ENCODE measurements at regions not wholly inside any gene's neighbourhood (a gene's known extent, or its start where the extent isn't known, plus 50 kb on each side); places are given as distances from the start of the nearest gene placed in this dataset.

DNA sequence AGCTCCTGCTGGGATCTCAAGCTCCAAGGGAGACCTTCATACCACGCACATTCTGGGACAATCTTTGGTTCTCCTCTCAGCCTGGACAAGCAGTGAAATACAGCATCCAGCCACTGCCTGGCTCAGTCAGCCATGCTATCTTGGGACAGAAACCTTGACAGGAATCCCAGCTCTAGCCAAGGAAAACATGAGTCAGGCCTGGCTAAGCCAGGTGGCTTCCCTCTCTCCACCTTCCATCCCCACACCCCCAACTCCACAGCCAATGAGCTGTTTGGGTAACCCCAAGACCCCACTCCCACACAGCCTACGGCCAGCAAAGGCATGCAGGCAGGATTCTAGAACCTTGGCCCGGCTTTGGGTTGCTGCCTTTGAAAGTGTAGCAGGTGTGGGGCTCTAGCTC lies 64.9 kb downstream of the MCFD2 start:
- H3K4me3 ChIP-seq (ENCODE audit: low read length in 2 of 2): no peak overlapping the region
- ATAC-seq (ENCODE audit: low FRiP score) (no peak), DNase-seq (peak in 1 of 2 donors; percentile 73)
- 7% methylated on average over 3 of the region's 3 CpGs for whole genome bisulfite sequencing, 2 donors
- H3K27me3 ChIP-seq (ENCODE audit: control insufficient read depth in 1 of 2, insufficient read depth in 2 of 2, low read length in 1 of 2): no peaks in the 10 kb centered on the region
- H3K4me1 ChIP-seq (ENCODE audit: control insufficient read depth in 1 of 2, insufficient read depth in 2 of 2, low read length in 2 of 2): peaks cover 4 to 21% of the 10 kb centered on the region in 2 donors
- intact Hi-C loops (cut with DNase I): loop anchor here (1.0 to 10.0 kb wide), 2 partner anchors 27 to 46 kb away; no protein-coding TSS in a partner anchor
- no peaks in the 10 kb centered on the region for H3K36me3 ChIP-seq (ENCODE audit: control insufficient read depth in 1 of 2, insufficient read depth in 2 of 2, low read length in 1 of 2)
- H3K9me3 ChIP-seq (ENCODE audit: control insufficient read depth, low read length): no peaks in the 10 kb centered on the region
- H3K27ac ChIP-seq (ENCODE audit: low read depth in 1 of 2, low read length in 2 of 2): peak overlapping the region in 1 of 2 donors; percentile 73

DNA sequence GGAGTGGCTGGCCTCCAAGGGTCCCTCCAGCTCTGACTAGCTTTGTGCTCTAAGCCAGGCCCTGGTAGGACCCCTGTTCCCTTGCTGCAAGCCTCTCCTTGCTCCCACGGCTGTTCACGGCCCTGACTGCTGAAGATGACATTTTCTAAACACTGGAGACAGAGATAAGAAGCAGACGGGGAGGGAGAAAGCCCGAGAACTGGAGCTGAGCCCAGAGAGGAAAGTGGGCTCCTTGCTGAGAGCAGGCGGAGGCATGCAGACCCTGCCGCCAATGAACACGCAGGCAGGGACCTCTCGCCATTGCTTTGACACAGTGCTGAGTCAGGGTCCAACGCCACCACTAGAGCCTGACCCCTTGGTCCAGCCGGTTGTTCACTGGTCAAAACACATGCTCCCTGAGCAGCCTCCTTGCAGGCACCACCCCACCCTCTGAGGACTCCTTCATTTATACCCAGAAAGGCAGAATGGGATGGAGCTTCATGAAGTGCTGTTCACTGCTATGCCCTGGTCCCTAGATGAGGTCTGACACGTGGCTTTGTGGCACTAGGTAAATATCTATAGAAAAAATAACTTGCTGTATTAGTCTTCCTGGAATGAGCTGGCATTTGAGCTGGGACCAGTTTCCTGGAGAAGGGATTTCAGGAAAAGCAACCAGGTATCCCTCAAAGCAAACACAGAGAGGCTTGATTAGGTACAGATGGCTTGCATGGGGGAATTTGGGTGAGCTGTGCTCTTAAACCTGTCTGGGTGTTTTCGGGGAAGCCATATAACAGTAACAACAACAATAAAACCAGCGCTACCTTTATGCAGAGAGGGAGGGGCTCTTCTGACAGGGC lies 65.7 kb downstream of the MCFD2 start:
- Histone ChIP-seq H3K36me3 (ENCODE audit: control insufficient read depth in 1 of 2, insufficient read depth in 2 of 2, low read length in 1 of 2) (no peaks in the 10 kb centered on the region), H3K27ac (ENCODE audit: low read depth in 1 of 2, low read length in 2 of 2) (peak overlapping the region in 1 of 2 donors; percentile 73), H3K27me3 (ENCODE audit: control insufficient read depth in 1 of 2, insufficient read depth in 2 of 2, low read length in 1 of 2) (no peaks in the 10 kb centered on the region), H3K9me3 (ENCODE audit: control insufficient read depth, low read length) (no peaks in the 10 kb centered on the region), H3K4me1 (ENCODE audit: control insufficient read depth in 1 of 2, insufficient read depth in 2 of 2, low read length in 2 of 2) (peaks cover 4 to 21% of the 10 kb centered on the region in 2 donors), H3K4me3 (ENCODE audit: low read length in 2 of 2) (no peak overlapping the region)
- ATAC-seq (ENCODE audit: low FRiP score) (peak; percentile 1), DNase-seq (peak in 1 of 2 donors; percentile 75)
- intact Hi-C loops (cut with DNase I): loop anchor here (1.0 to 10.0 kb wide), 3 partner anchors 27 to 45 kb away; no protein-coding TSS in a partner anchor
- WGBS, 2 donors: 18 to 19% methylated on average over 13 of the region's 13 CpGs

DNA sequence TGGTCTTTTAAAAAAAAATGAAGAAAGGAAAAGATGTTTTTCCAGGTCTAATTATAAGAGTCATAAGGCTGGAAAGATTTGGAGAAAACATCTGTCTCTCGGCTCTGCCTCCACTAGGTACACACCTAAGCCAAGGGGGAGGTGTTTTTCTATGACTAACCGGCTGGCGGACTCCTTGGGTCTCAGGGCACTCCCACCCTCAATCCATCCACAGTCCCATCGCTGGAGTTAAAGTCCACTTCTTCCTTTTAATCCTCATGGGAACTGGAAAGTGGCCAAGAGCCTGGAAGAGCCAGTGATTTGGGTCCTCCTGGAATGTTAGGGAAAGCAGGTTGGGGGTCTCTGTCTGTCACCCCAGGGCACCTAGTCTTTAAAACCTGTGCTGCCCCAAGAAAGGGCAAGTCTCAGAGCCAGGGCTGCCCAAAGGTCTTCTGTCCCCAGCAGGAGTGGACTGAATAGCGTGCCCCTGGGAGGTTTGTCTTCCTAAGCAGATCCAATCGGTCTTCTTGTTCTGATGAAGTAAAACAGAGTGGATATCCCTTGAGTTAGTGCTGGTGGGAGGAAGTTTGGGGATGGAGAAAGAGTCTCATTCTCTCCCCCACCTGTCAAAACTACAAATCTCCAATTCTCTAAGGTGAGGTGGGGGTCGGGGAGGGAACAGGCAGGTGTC lies 66.4 kb downstream of the MCFD2 start:
- no peak for DNase-seq
- ATAC-seq (ENCODE audit: low FRiP score): no peak
- 29 to 31% methylated on average over 7 of the region's 7 CpGs for whole genome bisulfite sequencing, 2 donors
- Histone ChIP-seq H3K27ac (ENCODE audit: low read depth in 1 of 2, low read length in 2 of 2) (peak overlapping the region in 1 of 2 donors; percentile 73), H3K27me3 (ENCODE audit: control insufficient read depth in 1 of 2, insufficient read depth in 2 of 2, low read length in 1 of 2) (no peaks in the 10 kb centered on the region), H3K36me3 (ENCODE audit: control insufficient read depth in 1 of 2, insufficient read depth in 2 of 2, low read length in 1 of 2) (no peaks in the 10 kb centered on the region), H3K4me3 (ENCODE audit: low read length in 2 of 2) (no peak overlapping the region), H3K9me3 (ENCODE audit: control insufficient read depth, low read length) (no peaks in the 10 kb centered on the region), H3K4me1 (ENCODE audit: control insufficient read depth in 1 of 2, insufficient read depth in 2 of 2, low read length in 2 of 2) (peaks cover 4 to 21% of the 10 kb centered on the region in 2 donors)
- intact Hi-C loops (cut with DNase I): loop anchor here in 1 of 2 donors (5.0 kb wide), 1 partner anchor 37 kb away; no protein-coding TSS in a partner anchor

DNA sequence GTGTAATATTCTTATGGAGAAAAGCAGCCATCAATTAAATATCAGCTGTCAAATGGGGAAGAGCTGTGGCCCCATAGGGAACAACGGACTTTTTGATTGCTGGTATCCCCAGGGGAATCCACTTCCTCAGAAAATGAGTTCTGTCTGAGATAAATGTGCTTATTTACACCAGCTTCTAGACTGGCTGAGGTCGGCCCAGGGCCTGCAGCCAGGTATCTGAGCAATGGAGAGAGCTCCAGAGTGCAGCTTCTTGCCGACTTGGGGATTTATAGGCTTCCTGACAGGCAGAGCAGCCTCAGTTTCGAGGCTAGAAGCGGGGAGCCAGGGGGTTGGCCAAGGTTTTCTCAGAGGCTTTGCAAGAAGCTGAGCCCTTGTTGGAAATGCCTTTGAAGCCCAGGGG lies 67.2 kb downstream of the MCFD2 start:
- Histone ChIP-seq H3K27me3 (ENCODE audit: control insufficient read depth in 1 of 2, insufficient read depth in 2 of 2, low read length in 1 of 2) (no peaks in the 10 kb centered on the region), H3K4me1 (ENCODE audit: control insufficient read depth in 1 of 2, insufficient read depth in 2 of 2, low read length in 2 of 2) (peaks cover 4 to 21% of the 10 kb centered on the region in 2 donors), H3K4me3 (ENCODE audit: low read length in 2 of 2) (no peak overlapping the region), H3K36me3 (ENCODE audit: control insufficient read depth in 1 of 2, insufficient read depth in 2 of 2, low read length in 1 of 2) (no peaks in the 10 kb centered on the region), H3K27ac (ENCODE audit: low read depth in 1 of 2, low read length in 2 of 2) (peak overlapping the region in 1 of 2 donors; percentile 16), H3K9me3 (ENCODE audit: control insufficient read depth, low read length) (no peaks in the 10 kb centered on the region)
- intact Hi-C loops (cut with DNase I): loop anchor here in 1 of 2 donors (5.0 kb wide), 1 partner anchor 36 kb away; no protein-coding TSS in a partner anchor
- peak; percentile 23 for ATAC-seq (ENCODE audit: low FRiP score)
- DNase-seq: peak in 1 of 2 donors; percentile 65
- 4 to 15% methylated on average over 5 of the region's 5 CpGs for WGBS, 2 donors

DNA sequence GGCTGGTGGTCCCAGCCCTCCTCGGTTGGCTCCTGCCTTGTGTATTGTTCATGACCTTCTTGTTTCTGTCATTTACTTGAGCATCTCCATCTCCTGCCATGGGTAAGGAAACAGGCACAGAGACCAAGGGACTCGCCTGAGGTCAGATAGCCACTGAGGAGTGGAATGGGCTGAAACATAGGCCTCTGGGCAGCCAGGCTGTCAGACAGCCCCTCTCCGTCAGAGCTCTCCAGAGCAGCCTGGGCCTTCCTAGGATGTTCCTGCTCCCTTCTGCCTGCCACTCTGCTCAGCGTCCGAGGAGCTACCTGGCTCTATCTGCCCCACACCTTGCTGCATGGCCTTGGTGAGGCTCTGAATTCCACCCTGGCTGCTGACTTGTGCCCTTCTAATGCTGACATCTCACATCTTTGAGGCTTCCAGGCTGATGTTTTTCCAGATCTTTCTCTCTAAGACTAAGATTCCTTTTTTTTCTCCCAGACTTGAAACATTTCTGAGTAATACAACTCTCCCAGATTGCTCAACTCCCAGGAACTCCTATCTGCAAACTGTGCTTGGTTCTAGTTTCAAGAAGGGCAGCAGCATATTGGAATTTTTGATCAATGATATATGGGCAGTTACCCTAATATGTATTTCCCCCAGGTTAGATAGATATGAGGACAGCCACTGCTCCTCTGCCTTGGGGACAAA lies 67.7 kb downstream of the MCFD2 start:
- no peak for DNase-seq
- no peaks in the 10 kb centered on the region for H3K9me3 ChIP-seq (ENCODE audit: control insufficient read depth, low read length)
- 36 to 39% methylated on average over 5 of the region's 5 CpGs for WGBS, 2 donors
- H3K4me1 ChIP-seq (ENCODE audit: control insufficient read depth in 1 of 2, insufficient read depth in 2 of 2, low read length in 2 of 2): peaks cover 4 to 21% of the 10 kb centered on the region in 2 donors
- H3K36me3 ChIP-seq (ENCODE audit: control insufficient read depth in 1 of 2, insufficient read depth in 2 of 2, low read length in 1 of 2): no peaks in the 10 kb centered on the region
- intact Hi-C loops (cut with DNase I): loop anchor here in 1 of 2 donors (5.0 kb wide), 1 partner anchor 36 kb away; no protein-coding TSS in a partner anchor
- peak; percentile 51 for ATAC-seq (ENCODE audit: low FRiP score)
- H3K27ac ChIP-seq (ENCODE audit: low read depth in 1 of 2, low read length in 2 of 2): peak overlapping the region; percentile 85 to 91
- no peaks in the 10 kb centered on the region for H3K27me3 ChIP-seq (ENCODE audit: control insufficient read depth in 1 of 2, insufficient read depth in 2 of 2, low read length in 1 of 2)
- no peak overlapping the region for H3K4me3 ChIP-seq (ENCODE audit: low read length in 2 of 2)

DNA sequence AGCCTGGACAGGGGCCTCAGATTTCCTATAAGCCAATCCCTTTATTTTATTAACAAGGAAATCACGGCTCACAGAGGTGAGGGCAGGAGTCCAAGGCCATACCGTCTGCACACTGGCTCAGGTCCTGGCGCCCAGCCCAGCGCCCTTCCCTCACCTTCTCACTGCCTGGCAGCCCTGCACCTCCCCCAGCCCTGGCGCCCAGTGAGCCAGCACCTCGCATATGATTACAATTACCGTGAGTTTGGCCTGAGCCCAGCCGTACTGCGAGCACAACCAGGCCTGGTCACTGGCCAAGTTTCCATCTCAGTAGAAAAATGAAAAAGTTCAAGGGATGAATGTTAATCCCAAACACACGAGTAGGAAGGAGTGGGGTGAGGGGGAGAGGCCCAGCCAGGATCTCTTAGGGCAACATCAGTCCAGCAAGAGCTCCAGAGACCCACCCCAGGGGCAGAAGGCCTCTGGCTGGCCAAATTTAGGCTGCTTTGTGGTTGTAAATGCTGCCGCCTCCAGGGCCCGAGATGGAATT lies 68.4 kb downstream of the MCFD2 start:
- Histone ChIP-seq H3K27ac (ENCODE audit: low read depth in 1 of 2, low read length in 2 of 2) (peak overlapping the region; percentile 85 to 91), H3K27me3 (ENCODE audit: control insufficient read depth in 1 of 2, insufficient read depth in 2 of 2, low read length in 1 of 2) (no peaks in the 10 kb centered on the region), H3K4me3 (ENCODE audit: low read length in 2 of 2) (no peak overlapping the region), H3K9me3 (ENCODE audit: control insufficient read depth, low read length) (no peaks in the 10 kb centered on the region), H3K36me3 (ENCODE audit: control insufficient read depth in 1 of 2, insufficient read depth in 2 of 2, low read length in 1 of 2) (no peaks in the 10 kb centered on the region), H3K4me1 (ENCODE audit: control insufficient read depth in 1 of 2, insufficient read depth in 2 of 2, low read length in 2 of 2) (peaks cover 4 to 21% of the 10 kb centered on the region in 2 donors)
- 4 to 5% methylated on average over 12 of the region's 12 CpGs for WGBS, 2 donors
- intact Hi-C loops (cut with DNase I): loop anchor here in 1 of 2 donors (5.0 kb wide), 1 partner anchor 35 kb away; no protein-coding TSS in a partner anchor
- DNase-seq: peak; percentile 93 to 95
- ATAC-seq (ENCODE audit: low FRiP score): peak; percentile 83

DNA sequence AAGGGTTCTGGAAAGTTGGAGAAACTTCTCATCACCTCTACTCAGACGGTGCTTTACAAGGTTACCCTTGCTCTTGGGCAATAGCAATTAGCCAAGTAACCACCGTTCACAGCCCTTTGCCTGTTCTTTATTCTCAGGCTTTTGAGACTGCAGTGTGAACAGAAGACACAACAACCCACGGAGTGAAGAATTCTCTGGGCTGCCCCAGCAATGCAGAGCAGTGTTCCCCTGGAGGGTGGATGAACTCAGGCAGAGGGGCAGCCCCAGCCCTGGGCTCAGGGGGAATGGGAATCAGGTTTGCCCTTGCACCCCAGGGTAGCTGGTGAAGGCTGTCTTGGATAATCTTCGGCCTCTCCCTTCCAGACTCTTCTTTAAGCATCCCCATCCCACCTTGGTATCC lies 69.1 kb downstream of the MCFD2 start:
- H3K9me3 ChIP-seq (ENCODE audit: control insufficient read depth, low read length): no peaks in the 10 kb centered on the region
- H3K27me3 ChIP-seq (ENCODE audit: control insufficient read depth in 1 of 2, insufficient read depth in 2 of 2, low read length in 1 of 2): no peaks in the 10 kb centered on the region
- H3K36me3 ChIP-seq (ENCODE audit: control insufficient read depth in 1 of 2, insufficient read depth in 2 of 2, low read length in 1 of 2): no peaks in the 10 kb centered on the region
- H3K4me1 ChIP-seq (ENCODE audit: control insufficient read depth in 1 of 2, insufficient read depth in 2 of 2, low read length in 2 of 2): peaks cover 4 to 21% of the 10 kb centered on the region in 2 donors
- H3K4me3 ChIP-seq (ENCODE audit: low read length in 2 of 2): no peak overlapping the region
- ATAC-seq (ENCODE audit: low FRiP score) (peak; percentile 1), DNase-seq (no peak)
- H3K27ac ChIP-seq (ENCODE audit: low read depth in 1 of 2, low read length in 2 of 2): peak overlapping the region in 1 of 2 donors; percentile 91
- WGBS, 2 donors: 60 to 61% methylated on average over 4 of the region's 4 CpGs
- intact Hi-C loops (cut with DNase I): loop anchor here in 1 of 2 donors (5.0 kb wide), 1 partner anchor 34 kb away; no protein-coding TSS in a partner anchor
